SK-N-MC (cell line): ENCODE measurements at regions not wholly inside any gene's neighbourhood (a gene's known extent, or its start where the extent isn't known, plus 50 kb on each side); places are given as distances from the start of the nearest gene placed in this dataset.

Source experiments
- EZH2 ChIP-seq: fragments of 200-600 bp; sonication (generic); IDR thresholded peaks from one replicate; pipeline ENCODE4 v1.6.1; 2017; ENCODE audit warnings: antibody characterized with exemption
- POLR2AphosphoS5 ChIP-seq: IDR thresholded peaks from 2 replicates; pipeline ENCODE4 v1.6.1; 2012; ENCODE audit warnings: mild to moderate bottlenecking, low read depth, low read length, borderline replicate concordance

- TF ChIP-seq EZH2 = no peak
- no peak for TF ChIP-seq POLR2AphosphoS5
Measured at GRCh38 chr14:56952766-56953473, 142.6 kb upstream of the OTX2 start.
